GM19395 (cell line): ENCODE measurements at regions not wholly inside any gene's neighbourhood (a gene's known extent, or its start where the extent isn't known, plus 50 kb on each side); places are given as distances from the start of the nearest gene placed in this dataset.

Source experiments
- ATAC-seq: cut with Tn5 transposase; IDR thresholded peaks from one replicate; pipeline ENCODE4 v1.9.1; 2021; ENCODE audit warnings: mild to moderate bottlenecking, moderate library complexity; ENCODE audit not compliant: unreplicated experiment

GRCh38 chr10:44435196-44435595 lies 50.3 kb upstream of the CXCL12 start:
- no peak for ATAC-seq

GRCh38 chr10:44436240-44436639 lies 51.3 kb upstream of the CXCL12 start:
- ATAC-seq = no peak

DNA sequence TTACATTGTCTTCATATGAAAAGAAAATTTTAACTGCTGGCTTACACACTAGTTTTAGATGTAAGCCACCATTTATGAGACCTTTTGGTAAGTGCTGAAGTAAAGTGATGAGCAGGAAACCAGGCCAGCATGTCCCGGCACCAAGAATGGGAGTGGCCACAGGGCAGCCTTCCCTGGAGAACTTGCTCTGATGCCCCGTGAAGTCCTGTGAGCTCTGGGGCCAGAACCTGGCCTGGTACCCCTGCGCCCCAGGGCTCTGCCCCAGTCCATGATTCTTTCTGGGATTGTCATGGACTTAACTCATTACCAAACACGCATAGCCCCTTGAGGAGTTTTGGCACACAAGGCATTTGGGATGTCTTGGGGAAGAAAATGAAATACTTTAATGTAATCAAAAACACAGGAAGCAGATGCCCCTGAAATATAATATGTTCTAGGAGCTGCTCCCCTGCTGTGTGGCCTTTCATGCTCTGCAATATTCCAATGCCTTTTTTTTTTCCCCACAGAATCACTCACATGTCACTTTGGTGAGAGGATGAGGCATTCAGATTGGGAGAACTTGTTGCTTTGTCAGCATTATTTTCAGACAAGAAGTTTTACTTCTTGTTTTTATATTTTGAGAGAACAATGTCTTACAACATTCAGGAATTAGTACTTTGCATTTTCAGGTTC lies 53.1 kb upstream of the CXCL12 start:
- no peak for ATAC-seq

DNA sequence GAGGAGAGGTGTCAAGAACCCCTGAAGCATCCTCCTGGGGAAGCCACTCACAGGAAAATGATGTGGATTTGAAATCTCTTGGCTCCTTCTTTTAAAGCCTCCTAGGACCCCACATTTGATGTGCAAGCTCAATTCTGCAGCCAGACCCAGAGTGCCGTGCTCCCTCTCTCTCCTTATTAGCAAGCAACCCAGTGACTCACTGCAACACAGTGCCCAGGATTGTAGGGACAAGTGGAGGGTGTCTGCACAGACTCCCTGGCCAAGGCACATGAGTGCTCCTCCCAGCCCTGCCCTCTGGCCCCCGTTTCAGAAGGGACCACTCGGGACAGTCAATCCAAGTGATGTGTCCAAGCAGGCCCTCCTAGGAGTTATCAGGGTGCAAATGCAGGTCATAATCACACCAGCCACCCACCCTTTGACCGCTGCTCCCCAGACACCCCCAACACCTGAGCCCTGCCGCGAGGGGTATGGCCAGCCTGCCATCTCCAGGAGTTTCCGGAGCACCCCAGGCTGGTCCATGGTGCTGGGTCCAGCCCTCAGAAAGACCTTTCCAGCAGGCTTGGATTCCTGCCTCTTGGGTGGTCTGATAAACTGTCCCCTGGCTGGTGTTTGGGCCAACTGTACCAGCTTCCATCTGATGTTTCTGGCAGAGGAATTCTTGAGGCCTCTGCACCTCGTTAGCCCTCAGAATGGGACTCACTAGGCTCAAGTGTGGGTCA lies 54.5 kb upstream of the CXCL12 start:
- no peak for ATAC-seq

DNA sequence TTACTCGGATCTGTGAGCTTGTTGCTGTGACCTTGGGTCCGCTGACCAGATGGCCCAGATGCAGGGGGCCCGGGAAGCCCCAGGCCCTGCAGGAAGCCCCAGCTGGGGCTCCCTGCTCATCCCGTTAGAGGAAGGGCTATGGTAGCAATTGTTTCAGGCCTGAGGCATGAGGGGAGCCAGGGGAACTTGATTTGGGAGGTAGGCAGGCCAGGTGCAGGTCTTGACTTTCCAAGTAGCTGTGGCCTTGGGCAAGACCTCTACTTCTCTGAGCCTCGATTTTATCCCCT lies 55.0 kb upstream of the CXCL12 start:
- no peak for ATAC-seq

- ATAC-seq = no peak
Observed at GRCh38 chr10:44457259-44457658, 72.4 kb upstream of the CXCL12 start.

DNA sequence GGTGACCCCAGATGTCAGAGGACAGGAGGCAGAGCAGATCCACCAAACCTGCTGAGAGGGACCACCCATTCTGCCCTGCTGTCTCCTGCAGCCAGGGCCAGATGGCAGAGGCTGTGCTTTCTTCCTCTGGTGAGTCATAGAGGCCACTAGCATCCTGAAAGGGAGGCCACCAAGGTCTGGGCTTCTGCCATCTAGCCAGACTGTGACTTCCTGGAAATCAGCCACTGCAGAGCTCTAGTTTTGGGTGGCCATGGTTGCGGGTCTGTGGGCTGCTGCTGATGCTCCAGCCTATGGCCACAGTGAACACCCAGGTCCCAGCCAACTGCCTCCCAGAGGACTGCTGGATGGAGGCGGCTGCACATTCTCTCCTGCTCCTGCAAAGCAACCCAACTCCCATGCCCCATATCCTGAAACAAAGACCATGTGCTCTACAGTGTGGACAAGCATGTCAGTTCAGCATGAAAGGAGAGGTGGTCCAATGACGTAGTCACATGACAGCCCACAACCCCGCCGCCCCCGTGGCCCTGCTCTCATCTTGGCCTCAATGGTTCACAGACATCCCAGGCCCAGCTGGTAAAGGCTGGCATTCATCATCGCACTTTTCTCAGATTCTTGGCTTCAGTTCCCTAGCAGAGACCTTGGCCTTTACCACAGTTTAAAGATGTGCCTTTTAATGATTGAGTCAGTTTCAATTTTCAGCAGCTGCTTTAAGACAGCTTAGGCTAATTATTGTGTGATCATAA lies 73.9 kb upstream of the CXCL12 start:
- no peak for ATAC-seq

GRCh38 chr10:44459671-44460070 lies 74.8 kb upstream of the CXCL12 start:
- no peak for ATAC-seq

GRCh38 chr10:44460416-44460815 lies 75.5 kb upstream of the CXCL12 start:
- ATAC-seq = no peak

DNA sequence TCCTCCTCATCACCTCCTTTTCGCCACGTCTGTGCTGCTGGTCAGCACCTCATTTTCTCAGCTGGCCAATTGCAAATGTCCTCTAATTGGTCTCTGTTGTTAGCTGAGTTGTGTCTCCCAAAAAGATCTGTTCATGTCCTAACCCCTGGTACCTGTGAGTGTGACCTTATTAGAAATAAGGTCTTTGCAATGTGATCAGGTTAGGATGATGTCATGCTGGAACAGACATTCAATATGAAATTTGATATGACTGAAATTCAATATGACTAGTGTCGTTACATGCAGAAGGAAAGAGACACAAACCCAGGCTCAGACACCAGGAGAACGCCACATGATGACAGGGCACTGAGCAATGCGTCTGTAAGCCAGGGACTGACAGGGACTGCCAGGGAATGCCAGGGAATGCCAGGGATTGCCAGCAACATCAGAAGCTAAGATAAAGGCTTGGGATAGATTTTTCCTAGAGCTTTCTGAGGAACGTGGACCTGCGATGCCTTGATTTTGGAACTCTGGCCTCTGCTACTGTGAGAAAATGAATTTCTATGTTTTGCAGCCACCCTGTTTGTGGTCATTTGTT lies 77.5 kb upstream of the CXCL12 start:
- ATAC-seq = no peak

GRCh38 chr10:44463511-44464121 lies 78.7 kb upstream of the CXCL12 start:
- no peak for ATAC-seq

- no peak for ATAC-seq
Observed at GRCh38 chr10:44464503-44464902, 79.6 kb upstream of the CXCL12 start.

DNA sequence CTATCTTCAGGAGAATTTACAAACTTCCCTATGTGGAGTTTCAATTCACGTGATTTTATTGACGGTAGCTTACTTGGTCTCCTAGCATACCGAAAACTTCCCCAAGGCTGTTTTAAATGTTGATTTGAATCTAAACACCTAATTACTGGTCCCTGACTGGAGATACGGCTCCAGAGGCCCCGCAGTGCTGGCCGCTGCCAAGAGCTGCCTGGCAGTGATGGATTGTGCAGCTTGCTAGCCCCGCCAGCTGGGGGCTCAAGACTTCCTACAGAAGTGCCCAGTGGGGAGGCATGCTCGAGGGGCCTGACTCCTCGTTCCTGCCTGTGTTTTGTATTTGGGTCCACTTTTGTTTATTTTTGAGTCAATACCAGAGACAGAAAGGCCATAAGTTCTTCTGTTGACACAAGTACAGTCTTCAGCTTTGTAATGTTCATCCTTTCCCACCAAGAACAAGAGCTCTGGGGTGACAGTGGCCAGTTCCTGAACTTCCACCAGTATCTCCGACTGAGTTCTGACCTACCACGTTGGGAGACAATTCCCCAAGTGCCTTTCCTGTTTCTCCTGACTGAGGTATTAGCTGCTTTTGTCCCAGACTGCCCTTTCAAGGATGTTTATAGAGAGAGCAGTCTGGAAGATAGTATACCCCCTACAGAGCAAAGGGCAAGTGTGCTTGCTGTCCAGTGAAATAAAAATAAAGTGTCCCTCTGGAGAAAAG lies 80.7 kb upstream of the CXCL12 start:
- no peak for ATAC-seq

DNA sequence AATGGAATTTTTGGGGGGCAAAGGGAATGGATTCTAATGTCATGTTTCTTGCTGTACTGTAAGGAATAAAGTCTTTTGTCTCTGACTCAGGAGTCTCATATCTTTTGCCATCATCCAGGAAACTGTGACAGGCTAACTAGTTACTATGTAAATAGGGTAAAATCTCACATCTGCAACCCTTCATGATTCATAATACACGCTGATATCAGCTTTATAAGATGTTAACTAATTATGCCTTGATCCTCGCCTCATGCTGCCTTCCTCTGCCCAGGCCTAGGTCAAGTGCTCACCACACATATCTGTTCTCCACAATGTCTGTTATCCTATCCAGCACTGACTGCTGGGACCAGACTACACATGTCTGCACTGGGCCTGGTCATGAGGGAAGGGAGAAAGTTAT lies 81.3 kb upstream of the CXCL12 start:
- no peak for ATAC-seq

DNA sequence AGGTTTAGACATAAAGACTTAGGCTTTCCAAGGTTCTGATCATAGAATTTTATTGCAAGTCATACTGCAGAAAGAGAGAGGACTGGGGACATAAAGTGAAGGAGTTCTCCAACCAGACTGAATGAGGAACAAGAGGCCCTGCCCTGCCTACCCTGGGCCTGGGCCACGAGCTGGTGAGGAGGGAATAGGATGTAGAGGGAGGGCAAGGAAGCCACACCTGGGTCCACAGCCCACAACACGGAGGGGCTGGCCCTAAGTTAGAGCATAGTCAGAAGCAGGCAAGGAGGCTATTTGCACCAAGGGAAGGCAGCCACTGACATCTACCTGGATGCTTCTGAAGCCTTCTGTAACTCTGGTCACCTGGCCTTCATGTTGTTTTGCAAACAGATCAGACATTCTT lies 82.2 kb upstream of the CXCL12 start:
- ATAC-seq = no peak

- no peak for ATAC-seq
Observed at GRCh38 chr10:44467900-44468299, 83.0 kb upstream of the CXCL12 start.

DNA sequence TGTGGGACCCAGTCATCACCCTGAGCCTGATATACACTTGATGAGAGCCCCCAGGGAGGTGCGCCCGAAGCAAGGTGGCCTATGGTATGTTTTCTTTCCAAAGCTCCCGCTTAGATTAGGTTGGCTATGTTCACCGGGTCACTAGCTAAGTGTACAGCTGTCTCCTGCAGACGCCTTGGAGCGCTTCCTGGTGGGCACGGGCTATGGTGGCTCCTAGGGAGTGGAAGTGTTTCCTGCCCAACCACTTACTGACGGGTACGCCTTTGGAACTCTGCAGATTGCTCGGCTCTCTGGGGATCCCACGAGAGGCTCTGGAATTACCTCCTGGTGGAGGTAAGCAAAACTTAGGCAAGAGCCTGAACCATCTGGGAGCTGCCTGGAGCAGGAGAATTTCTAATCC lies 83.6 kb upstream of the CXCL12 start:
- ATAC-seq = no peak

- no peak for ATAC-seq
Observed at GRCh38 chr10:44468965-44469364, 84.1 kb upstream of the CXCL12 start.

GRCh38 chr10:44470784-44471183 lies 85.9 kb upstream of the CXCL12 start:
- ATAC-seq = no peak

DNA sequence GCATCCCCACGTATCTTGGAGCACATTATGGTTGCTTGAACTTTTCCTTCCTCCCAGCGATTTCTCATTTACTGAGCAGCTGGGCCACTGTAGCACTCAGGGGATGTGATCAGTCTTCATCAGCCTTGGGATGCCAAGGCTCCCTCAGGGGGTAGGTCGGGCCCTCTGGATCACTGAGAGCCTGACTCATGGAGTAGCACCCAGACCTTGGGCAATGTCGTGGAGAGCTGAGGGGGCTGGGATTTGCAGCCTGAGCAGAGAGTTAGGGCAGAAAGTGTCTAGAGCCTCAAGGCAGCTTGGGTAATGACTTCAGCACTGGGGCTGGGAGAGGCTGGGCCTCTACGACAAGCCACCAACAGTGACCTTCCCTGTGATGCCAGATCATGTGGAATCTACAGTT lies 86.5 kb upstream of the CXCL12 start:
- no peak for ATAC-seq

DNA sequence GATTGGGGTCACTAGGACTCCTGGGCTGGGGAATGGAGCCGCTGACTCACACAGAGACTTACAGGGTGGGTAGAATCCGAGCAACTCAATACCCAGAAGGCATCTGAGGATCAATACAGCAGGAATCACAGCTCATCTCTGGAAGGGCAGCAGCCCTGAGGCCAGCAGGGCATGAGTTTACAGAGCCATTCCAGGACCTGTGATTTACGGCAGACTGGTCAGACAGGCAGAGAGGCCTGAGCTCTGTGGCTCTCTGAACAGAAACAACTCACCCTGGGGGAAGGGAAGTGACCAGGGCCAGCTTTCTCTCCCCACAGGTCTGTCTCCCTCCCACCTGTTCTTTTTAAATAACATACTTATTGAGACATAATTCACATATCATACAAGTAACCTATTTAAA lies 88.2 kb upstream of the CXCL12 start:
- no peak for ATAC-seq
